Subcutaneous abdominal adipose tissue (tissue), 5 donors: ENCODE measurements at regions not wholly inside any gene's neighbourhood (a gene's known extent, or its start where the extent isn't known, plus 50 kb on each side); places are given as distances from the start of the nearest gene placed in this dataset.

ENCODE experiments used
- H3K27ac ChIP-seq: one replicate; pipeline ENCODE4 v1.7.0; 2013; ENCODE audit warnings: low read depth, mild to moderate bottlenecking, inconsistent platforms, low read length, moderate library complexity
- H3K27me3 ChIP-seq, 5 donors: one replicate each; pipeline ENCODE4 v1.7.0; 2013; ENCODE audit warnings: low read length in 5 of 5, inconsistent platforms in 1 of 5; ENCODE audit not compliant: control insufficient read depth in 5 of 5, insufficient read depth in 4 of 5
- H3K36me3 ChIP-seq, 5 donors: one replicate each; pipeline ENCODE4 v1.7.0; 2013; ENCODE audit warnings: low read length in 5 of 5; ENCODE audit not compliant: control insufficient read depth in 5 of 5, insufficient read depth in 5 of 5
- H3K4me1 ChIP-seq, 5 donors: one replicate each; pipeline ENCODE4 v1.7.0; 2013; ENCODE audit warnings: low read length in 5 of 5, mild to moderate bottlenecking in 3 of 5, moderate library complexity in 1 of 5; ENCODE audit not compliant: control insufficient read depth in 5 of 5, insufficient read depth in 5 of 5
- H3K4me3 ChIP-seq, 5 donors: one replicate each; pipeline ENCODE4 v1.7.0; 2013; ENCODE audit warnings: low read length in 5 of 5, low read depth in 1 of 5
- H3K9ac ChIP-seq, 5 donors: one replicate each; pipeline ENCODE4 v1.7.0; 2013; ENCODE audit warnings: low read length in 5 of 5, mild to moderate bottlenecking in 4 of 5, moderate library complexity in 3 of 5
- H3K9me3 ChIP-seq, 5 donors: one replicate each; pipeline ENCODE4 v1.7.0; 2013; ENCODE audit warnings: low read length in 5 of 5; ENCODE audit not compliant: control insufficient read depth in 5 of 5
- donor health status: healthy.
- donor health status: healthy.
- donor health status: healthy.
- donor health status: healthy.
- donor health status: healthy.

DNA sequence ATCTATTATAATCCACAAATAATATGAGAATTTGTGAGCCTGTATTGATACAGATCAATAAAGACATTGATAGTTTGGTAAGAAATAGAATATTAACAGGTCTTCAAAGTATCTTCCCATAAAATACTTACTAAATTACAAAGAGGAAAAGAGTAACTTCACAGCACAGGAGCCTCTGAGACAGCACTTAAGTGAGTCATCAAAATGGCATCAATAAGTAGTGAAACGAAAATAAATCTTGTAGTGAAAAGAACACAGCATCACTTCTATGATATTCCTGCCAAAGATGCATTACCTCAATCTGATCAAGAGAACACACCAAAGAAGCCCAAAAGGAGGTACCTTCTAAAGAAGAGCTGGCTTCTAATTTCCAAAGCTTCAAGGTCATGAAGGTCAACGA, 116.4 kb downstream of the CBLN2 start:
- Histone ChIP-seq H3K9me3 (no peaks in the 10 kb centered on the region), H3K4me1 (no peaks in the 10 kb centered on the region), H3K27ac (no peak overlapping the region), H3K4me3 (no peak overlapping the region), H3K27me3 (no peaks in the 10 kb centered on the region), H3K36me3 (no peaks in the 10 kb centered on the region), H3K9ac (no peak overlapping the region)

DNA sequence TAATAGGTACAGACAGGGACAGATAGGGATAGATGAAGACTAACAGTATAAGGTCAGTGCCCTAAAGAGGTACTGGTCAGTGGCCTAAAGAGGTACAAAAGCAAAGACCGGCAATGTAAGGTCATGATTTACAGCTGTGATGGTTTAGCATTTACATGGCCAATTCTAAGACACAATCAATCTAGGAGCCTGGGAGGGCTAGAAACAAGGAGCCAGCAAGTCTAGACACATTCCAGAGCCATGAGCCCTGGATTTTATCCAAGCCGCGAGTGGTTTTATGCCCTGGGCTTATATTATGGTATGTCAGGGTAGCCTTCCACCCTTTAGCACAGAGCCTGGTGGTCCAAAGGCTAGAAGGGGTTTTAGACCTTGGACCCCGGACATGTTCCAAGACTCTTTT, 124.2 kb downstream of the CBLN2 start:
- Histone ChIP-seq H3K36me3 (no peaks in the 10 kb centered on the region), H3K4me3 (no peak overlapping the region), H3K9ac (no peak overlapping the region), H3K4me1 (no peaks in the 10 kb centered on the region), H3K27me3 (no peaks in the 10 kb centered on the region), H3K9me3 (no peaks in the 10 kb centered on the region), H3K27ac (no peak overlapping the region)

GRCh38 chr18:72412927-72413326, 131.2 kb downstream of the CBLN2 start:
- Histone ChIP-seq H3K36me3 (no peaks in the 10 kb centered on the region), H3K4me1 (no peaks in the 10 kb centered on the region), H3K9ac (no peak overlapping the region), H3K9me3 (peaks cover 0 to 4% (median 2%) of the 10 kb centered on the region in 5 donors), H3K4me3 (no peak overlapping the region), H3K27me3 (no peaks in the 10 kb centered on the region), H3K27ac (no peak overlapping the region)

DNA sequence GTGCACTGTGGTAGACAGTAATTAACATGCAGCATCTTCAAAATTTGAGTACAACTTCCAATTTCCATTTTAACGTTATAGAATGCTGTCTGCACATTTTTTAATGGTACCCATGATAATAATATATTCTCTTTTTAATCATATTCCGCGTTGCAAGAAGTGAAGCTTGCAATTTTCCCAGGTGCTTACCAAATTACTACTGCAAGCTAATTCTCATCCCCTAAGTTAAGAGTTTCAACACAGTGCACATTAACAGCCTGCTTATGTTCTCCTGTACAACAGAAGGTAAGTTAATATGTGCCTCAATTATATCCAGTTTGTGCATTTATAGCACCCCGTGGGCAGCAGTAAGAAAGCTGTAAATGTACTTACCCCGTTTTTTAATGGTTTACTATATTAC, 132.9 kb downstream of the CBLN2 start:
- Histone ChIP-seq H3K4me1 (no peaks in the 10 kb centered on the region), H3K27ac (no peak overlapping the region), H3K4me3 (no peak overlapping the region), H3K36me3 (no peaks in the 10 kb centered on the region), H3K9ac (no peak overlapping the region), H3K9me3 (peaks cover 4 to 9% (median 8%) of the 10 kb centered on the region in 5 donors), H3K27me3 (no peaks in the 10 kb centered on the region)

- H3K4me3 ChIP-seq, result no peak overlapping the region
- no peak overlapping the region for H3K9ac ChIP-seq
- H3K36me3 ChIP-seq, result no peaks in the 10 kb centered on the region
- H3K4me1 ChIP-seq, result no peaks in the 10 kb centered on the region
- peaks cover 4 to 9% (median 8%) of the 10 kb centered on the region in 5 donors for H3K9me3 ChIP-seq
- no peaks in the 10 kb centered on the region for H3K27me3 ChIP-seq
- H3K27ac ChIP-seq, result no peak overlapping the region
These were observed 133.7 kb downstream of the CBLN2 start for GRCh38 chr18:72410399-72410798.

DNA sequence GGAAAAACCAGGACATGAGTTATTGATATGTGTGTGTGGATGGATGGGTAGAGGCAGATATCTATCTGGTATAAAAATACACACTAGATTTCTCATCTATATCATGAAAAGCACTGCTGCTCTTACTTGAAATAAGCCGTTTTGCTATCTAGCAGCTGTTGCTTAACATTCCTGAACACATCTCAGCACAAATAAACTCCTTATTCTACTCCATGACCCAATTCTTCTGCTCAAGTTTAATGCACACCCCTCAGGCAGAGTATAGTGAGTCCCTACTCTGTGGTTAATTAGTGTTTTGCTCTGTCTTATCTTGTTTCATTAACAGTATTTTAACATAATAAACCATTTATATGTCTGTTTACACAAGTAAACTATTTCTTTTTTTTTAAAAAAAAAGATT, 134.2 kb downstream of the CBLN2 start:
- Histone ChIP-seq H3K27me3 (no peaks in the 10 kb centered on the region), H3K27ac (no peak overlapping the region), H3K4me1 (no peaks in the 10 kb centered on the region), H3K9ac (no peak overlapping the region), H3K36me3 (no peaks in the 10 kb centered on the region), H3K9me3 (peaks cover 4 to 9% (median 8%) of the 10 kb centered on the region in 5 donors), H3K4me3 (no peak overlapping the region)

GRCh38 chr18:72407048-72407447, 137.1 kb downstream of the CBLN2 start:
- Histone ChIP-seq H3K4me3 (no peak overlapping the region), H3K9ac (no peak overlapping the region), H3K9me3 (peaks cover 4 to 13% (median 8%) of the 10 kb centered on the region in 5 donors)

GRCh38 chr18:72391951-72392350, 152.2 kb downstream of the CBLN2 start:
- Histone ChIP-seq H3K9ac (no peak overlapping the region), H3K9me3 (no peaks in the 10 kb centered on the region), H3K27me3 (no peaks in the 10 kb centered on the region), H3K36me3 (no peaks in the 10 kb centered on the region), H3K4me1 (no peaks in the 10 kb centered on the region), H3K4me3 (no peak overlapping the region), H3K27ac (no peak overlapping the region)

More at GRCh38 chr18:72407048-72407447, 137.1 kb downstream of the CBLN2 start:
- Histone ChIP-seq H3K4me1 (no peaks in the 10 kb centered on the region), H3K27ac (no peak overlapping the region), H3K27me3 (no peaks in the 10 kb centered on the region), H3K36me3 (no peaks in the 10 kb centered on the region)

DNA sequence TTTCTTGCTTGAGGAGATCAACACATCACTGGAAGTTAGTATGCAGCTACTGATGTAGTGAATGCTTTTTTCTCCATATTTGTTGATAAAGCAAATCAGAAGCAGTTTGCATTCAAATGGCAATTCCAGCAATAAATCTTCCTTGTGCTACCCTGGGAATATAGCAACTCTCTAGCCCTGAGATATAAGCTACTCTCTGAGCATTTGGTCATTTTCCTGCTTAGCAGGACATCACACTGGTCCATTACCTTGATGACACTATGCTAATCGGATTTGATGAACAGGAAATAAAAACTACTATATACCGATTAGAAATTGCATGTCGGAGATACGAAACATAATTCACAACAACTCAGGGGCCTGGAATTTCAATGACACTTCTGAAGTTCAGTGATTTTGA, 152.7 kb downstream of the CBLN2 start:
- Histone ChIP-seq H3K9ac (no peak overlapping the region), H3K4me3 (no peak overlapping the region), H3K4me1 (no peaks in the 10 kb centered on the region), H3K27ac (no peak overlapping the region), H3K27me3 (no peaks in the 10 kb centered on the region), H3K36me3 (no peaks in the 10 kb centered on the region), H3K9me3 (no peaks in the 10 kb centered on the region)

- Histone ChIP-seq H3K4me1 (no peaks in the 10 kb centered on the region), H3K4me3 (no peak overlapping the region), H3K9me3 (peaks cover 0 to 5% (median 0%) of the 10 kb centered on the region in 5 donors), H3K36me3 (no peaks in the 10 kb centered on the region), H3K27ac (no peak overlapping the region), H3K27me3 (no peaks in the 10 kb centered on the region), H3K9ac (no peak overlapping the region)
These were observed 166.1 kb downstream of the CBLN2 start for GRCh38 chr18:72378016-72378415.

DNA sequence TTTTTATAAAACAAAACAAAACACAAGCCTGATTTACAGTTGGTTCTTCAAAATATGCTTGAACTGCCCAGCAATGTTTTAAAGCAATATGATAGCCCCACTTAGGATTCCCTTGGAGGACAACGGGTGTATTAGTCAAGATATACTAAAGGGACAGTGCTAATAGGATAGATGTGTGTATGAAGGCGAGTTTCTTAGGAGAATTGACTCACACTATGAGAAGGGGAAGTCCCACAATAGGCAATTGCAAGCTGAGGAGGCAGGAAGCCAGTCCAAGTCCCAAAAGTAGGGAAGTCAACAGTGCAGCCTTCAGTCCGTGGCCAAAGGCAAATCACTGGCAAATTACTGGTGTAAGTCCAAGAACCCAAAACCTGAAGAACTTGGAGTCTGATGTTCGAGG, 167.9 kb downstream of the CBLN2 start:
- no peak overlapping the region for H3K4me3 ChIP-seq
- peaks cover 0 to 5% (median 0%) of the 10 kb centered on the region in 5 donors for H3K9me3 ChIP-seq
- no peaks in the 10 kb centered on the region for H3K36me3 ChIP-seq
- H3K4me1 ChIP-seq, result no peaks in the 10 kb centered on the region
- H3K9ac ChIP-seq, result no peak overlapping the region
- no peak overlapping the region for H3K27ac ChIP-seq
- no peaks in the 10 kb centered on the region for H3K27me3 ChIP-seq
